PC-9 (cell line): ENCODE measurements at regions not wholly inside any gene's neighbourhood (a gene's known extent, or its start where the extent isn't known, plus 50 kb on each side); places are given as distances from the start of the nearest gene placed in this dataset.

Source experiments
- BruUV-seq: library from RNA; stranded (reverse); fragments of 400-500 nt; replicated peaks from 2 replicates; lab custom pipeline; 2021; lab: Mats Ljungman, UMichigan
- CTCF ChIA-PET: fragments of 300-600 bp; sonication (Branson Sonifier 250); formaldehyde crosslinking; loops from one replicate; lab custom pipeline; 2022; ENCODE audit warnings: antibody characterized with exemption; lab: Charles Lee
- POLR2A ChIA-PET: fragments of 300-600 bp; sonication (Branson Sonifier 250); formaldehyde crosslinking; loops from one replicate; lab custom pipeline; 2022; ENCODE audit warnings: antibody characterized with exemption; ENCODE audit not compliant: unreplicated experiment; lab: Charles Lee
- DNase-seq, 2 experiments: peaks; one replicate each; pipeline versions ENCODE4 v3.0.0 to v3.0.0-alpha.2; 2015 to 2022; ENCODE audit warnings: mixed read lengths in 1 of 2
- H2AFZ ChIP-seq: fragments of 200-600 bp; sonication (generic); 2 replicates; pipeline ENCODE4 v1.8.1; 2017; ENCODE audit warnings: antibody characterized with exemption
- H3F3A ChIP-seq: fragments of 200-600 bp; sonication (generic); 2 replicates; pipeline ENCODE4 v1.8.1; 2017; ENCODE audit warnings: antibody characterized with exemption, mild to moderate bottlenecking, low read depth; ENCODE audit not compliant: insufficient read depth
- H3K27ac ChIP-seq: fragments of 200-600 bp; sonication (generic); 2 replicates; pipeline ENCODE4 v1.6.1; 2016; ENCODE audit warnings: mixed run types
- H3K27me3 ChIP-seq: fragments of 200-600 bp; sonication (generic); 2 replicates; pipeline ENCODE4 v1.6.1; 2016; ENCODE audit warnings: low read depth, mixed run types; ENCODE audit not compliant: insufficient read depth
- H3K36me3 ChIP-seq: fragments of 200-600 bp; sonication (generic); 2 replicates; pipeline ENCODE4 v1.6.1; 2016; ENCODE audit warnings: low read depth, mixed run types
- H3K4me1 ChIP-seq: fragments of 200-600 bp; sonication (generic); replicated peaks from 2 replicates; pipeline ENCODE4 v1.6.1; 2016; ENCODE audit warnings: mixed run types; ENCODE audit not compliant: insufficient read depth
- H3K4me2 ChIP-seq: fragments of 200-600 bp; sonication (generic); 2 replicates; pipeline ENCODE4 v1.6.1; 2017; ENCODE audit warnings: mixed run types
- H3K4me3 ChIP-seq: fragments of 200-600 bp; sonication (generic); 2 replicates; pipeline ENCODE4 v1.6.1; 2016; ENCODE audit warnings: mixed run types
- H3K79me2 ChIP-seq: fragments of 200-600 bp; sonication (generic); 2 replicates; pipeline ENCODE4 v1.6.1; 2017; ENCODE audit warnings: low read depth, mixed run types
- H3K9me2 ChIP-seq: fragments of 200-600 bp; sonication (generic); 2 replicates; pipeline ENCODE4 v1.8.1; 2017; ENCODE audit warnings: mild to moderate bottlenecking; ENCODE audit not compliant: insufficient read depth
- H3K9me3 ChIP-seq: fragments of 200-600 bp; sonication (generic); 2 replicates; pipeline ENCODE4 v1.8.1; 2016; ENCODE audit warnings: low read depth; ENCODE audit not compliant: insufficient read depth
- H4K20me1 ChIP-seq: fragments of 200-600 bp; sonication (generic); 2 replicates; pipeline ENCODE4 v1.8.1; 2017; ENCODE audit not compliant: insufficient read depth
- intact Hi-C: fragments of 100-400 bp; cut with micrococcal nuclease; formaldehyde crosslinking; loops from one replicate; pipeline ENCODE4 v1.10.0; 2022; ENCODE audit not compliant: unreplicated experiment
- TF ChIP-seq, protein P1 (sequence below): fragments of 200-600 bp; sonication (generic); conservative IDR thresholded peaks from 2 replicates; pipeline ENCODE4 v1.6.1; 2017; ENCODE audit warnings: mixed run types, antibody characterized with exemption, mild to moderate bottlenecking, moderate library complexity

- Histone ChIP-seq H3F3A (no peaks in the 10 kb centered on the region), H3K36me3 (no peaks in the 10 kb centered on the region), H4K20me1 (no peaks in the 10 kb centered on the region), H3K9me2 (no peaks in the 10 kb centered on the region), H3K4me1 (no peaks in the 10 kb centered on the region), H3K79me2 (no peaks in the 10 kb centered on the region), H3K4me2 (no peak overlapping the region), H3K9me3 (no peaks in the 10 kb centered on the region), H3K27ac (no peak overlapping the region), H3K27me3 (no peaks in the 10 kb centered on the region), H2AFZ (no peak overlapping the region), H3K4me3 (no peak overlapping the region)
- CTCF ChIA-PET: no interaction called here
- TF ChIP-seq, protein P1, sequence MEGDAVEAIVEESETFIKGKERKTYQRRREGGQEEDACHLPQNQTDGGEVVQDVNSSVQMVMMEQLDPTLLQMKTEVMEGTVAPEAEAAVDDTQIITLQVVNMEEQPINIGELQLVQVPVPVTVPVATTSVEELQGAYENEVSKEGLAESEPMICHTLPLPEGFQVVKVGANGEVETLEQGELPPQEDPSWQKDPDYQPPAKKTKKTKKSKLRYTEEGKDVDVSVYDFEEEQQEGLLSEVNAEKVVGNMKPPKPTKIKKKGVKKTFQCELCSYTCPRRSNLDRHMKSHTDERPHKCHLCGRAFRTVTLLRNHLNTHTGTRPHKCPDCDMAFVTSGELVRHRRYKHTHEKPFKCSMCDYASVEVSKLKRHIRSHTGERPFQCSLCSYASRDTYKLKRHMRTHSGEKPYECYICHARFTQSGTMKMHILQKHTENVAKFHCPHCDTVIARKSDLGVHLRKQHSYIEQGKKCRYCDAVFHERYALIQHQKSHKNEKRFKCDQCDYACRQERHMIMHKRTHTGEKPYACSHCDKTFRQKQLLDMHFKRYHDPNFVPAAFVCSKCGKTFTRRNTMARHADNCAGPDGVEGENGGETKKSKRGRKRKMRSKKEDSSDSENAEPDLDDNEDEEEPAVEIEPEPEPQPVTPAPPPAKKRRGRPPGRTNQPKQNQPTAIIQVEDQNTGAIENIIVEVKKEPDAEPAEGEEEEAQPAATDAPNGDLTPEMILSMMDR: no peak
- POLR2A ChIA-PET: no interaction called here
- no peak for DNase-seq
- BruUV-seq: no TSS peak
- intact Hi-C loops: no loop called here
Measured at GRCh38 chr9:88024896-88025295, 50.6 kb upstream of the CDK20 start.
